Activated naive CD8-positive, alpha-beta T cell treated with anti-CD3 and anti-CD28 coated beads, Interleukin-2, amount 50 U/mL, for 24 hours (primary cell): ENCODE measurements at regions not wholly inside any gene's neighbourhood (a gene's known extent, or its start where the extent isn't known, plus 50 kb on each side); places are given as distances from the start of the nearest gene placed in this dataset.
"Not testable (repeated sequence)": the region's sequence is repeated elsewhere in the genome, so short reads cannot be mapped to it uniquely, and the experiment has no call there.

Experiments used
- ATAC-seq: fragments of 150-1000 bp; cut with Tn5 transposase; one replicate; pipeline ENCODE4 v1.10.0; 2021
- DNase-seq: peaks from one replicate; pipeline ENCODE4 v3.0.0; 2021
- H3K27ac Mint-ChIP-seq: one replicate; pipeline ENCODE4 v1.8.0; 2021; ENCODE audit warnings: mild to moderate bottlenecking, mixed read lengths
- H3K27me3 Mint-ChIP-seq: one replicate; pipeline ENCODE4 v1.8.0; 2021; ENCODE audit warnings: mixed read lengths
- H3K36me3 Mint-ChIP-seq: one replicate; pipeline ENCODE4 v1.8.0; 2021; ENCODE audit warnings: low read depth, mixed read lengths
- H3K4me1 Mint-ChIP-seq: one replicate; pipeline ENCODE4 v1.8.0; 2021; ENCODE audit warnings: mixed read lengths
- H3K4me3 Mint-ChIP-seq: one replicate; pipeline ENCODE4 v1.8.0; 2021; ENCODE audit warnings: mild to moderate bottlenecking, moderate library complexity, mixed read lengths
- H3K9me3 Mint-ChIP-seq: one replicate; pipeline ENCODE4 v1.8.0; 2021; ENCODE audit warnings: mixed read lengths

GRCh38 chr18:14460364-14460763 is 83.0 kb downstream of the POTEC start:
- not testable (repeated sequence) for DNase-seq, ATAC-seq, H3K4me3 Mint-ChIP-seq, H3K27ac Mint-ChIP-seq, H3K36me3 Mint-ChIP-seq, H3K9me3 Mint-ChIP-seq, H3K4me1 Mint-ChIP-seq, H3K27me3 Mint-ChIP-seq

GRCh38 chr18:14459826-14460225 is 83.6 kb downstream of the POTEC start:
- DNase-seq, H3K4me1 Mint-ChIP-seq, H3K36me3 Mint-ChIP-seq, ATAC-seq, H3K27me3 Mint-ChIP-seq, H3K27ac Mint-ChIP-seq, H3K4me3 Mint-ChIP-seq, H3K9me3 Mint-ChIP-seq: not testable (repeated sequence)

- H3K36me3 Mint-ChIP-seq, H3K4me1 Mint-ChIP-seq, H3K9me3 Mint-ChIP-seq, H3K27ac Mint-ChIP-seq, ATAC-seq, H3K27me3 Mint-ChIP-seq: not testable (repeated sequence)
- DNase-seq: peak; percentile 36
- H3K4me3 Mint-ChIP-seq: peak overlapping the region; percentile 40
Observed at GRCh38 chr18:14458009-14458945, 85.1 kb downstream of the POTEC start.

- not testable (repeated sequence) for H3K4me3 Mint-ChIP-seq, H3K27ac Mint-ChIP-seq, DNase-seq
Observed at GRCh38 chr18:14450637-14451009, 92.8 kb downstream of the POTEC start.

GRCh38 chr18:14449995-14450636 is 93.3 kb downstream of the POTEC start:
- not testable (repeated sequence) for H3K4me3 Mint-ChIP-seq, H3K27ac Mint-ChIP-seq, H3K4me1 Mint-ChIP-seq, H3K36me3 Mint-ChIP-seq, H3K27me3 Mint-ChIP-seq, ATAC-seq, H3K9me3 Mint-ChIP-seq
- peak; percentile 23 for DNase-seq

More at GRCh38 chr18:14450637-14451009, 92.8 kb downstream of the POTEC start:
- not testable (repeated sequence) for H3K27me3 Mint-ChIP-seq, H3K36me3 Mint-ChIP-seq, ATAC-seq, H3K9me3 Mint-ChIP-seq, H3K4me1 Mint-ChIP-seq

GRCh38 chr18:14449062-14449461 is 94.3 kb downstream of the POTEC start:
- H3K9me3 Mint-ChIP-seq, H3K36me3 Mint-ChIP-seq, H3K4me3 Mint-ChIP-seq, H3K27ac Mint-ChIP-seq, ATAC-seq, H3K4me1 Mint-ChIP-seq, DNase-seq, H3K27me3 Mint-ChIP-seq: not testable (repeated sequence)

GRCh38 chr18:14447715-14448114 is 95.7 kb downstream of the POTEC start:
- H3K27me3 Mint-ChIP-seq, H3K9me3 Mint-ChIP-seq, ATAC-seq: not testable (repeated sequence)

GRCh38 chr18:14435460-14435859 is 107.9 kb downstream of the POTEC start:
- H3K4me1 Mint-ChIP-seq, H3K27ac Mint-ChIP-seq, DNase-seq, H3K9me3 Mint-ChIP-seq, ATAC-seq, H3K4me3 Mint-ChIP-seq, H3K27me3 Mint-ChIP-seq, H3K36me3 Mint-ChIP-seq: not testable (repeated sequence)

More at GRCh38 chr18:14447715-14448114, 95.7 kb downstream of the POTEC start:
- not testable (repeated sequence) for DNase-seq, H3K36me3 Mint-ChIP-seq, H3K4me1 Mint-ChIP-seq, H3K4me3 Mint-ChIP-seq, H3K27ac Mint-ChIP-seq

GRCh38 chr18:14432371-14432770 is 111.0 kb downstream of the POTEC start:
- H3K4me3 Mint-ChIP-seq, H3K27ac Mint-ChIP-seq, ATAC-seq, H3K27me3 Mint-ChIP-seq, H3K36me3 Mint-ChIP-seq, DNase-seq, H3K4me1 Mint-ChIP-seq, H3K9me3 Mint-ChIP-seq: not testable (repeated sequence)

- not testable (repeated sequence) for H3K4me1 Mint-ChIP-seq, H3K27me3 Mint-ChIP-seq, H3K27ac Mint-ChIP-seq, H3K36me3 Mint-ChIP-seq, ATAC-seq, H3K9me3 Mint-ChIP-seq
- H3K4me3 Mint-ChIP-seq: peak overlapping the region; percentile 77
- peak; percentile 59 for DNase-seq
Observed at GRCh38 chr18:14431031-14431521, 112.3 kb downstream of the POTEC start.

GRCh38 chr18:14415806-14416205 is 127.6 kb downstream of the POTEC start:
- peak; percentile 25 for DNase-seq
- H3K36me3 Mint-ChIP-seq, H3K27me3 Mint-ChIP-seq, H3K27ac Mint-ChIP-seq, H3K9me3 Mint-ChIP-seq, H3K4me1 Mint-ChIP-seq, ATAC-seq, H3K4me3 Mint-ChIP-seq: not testable (repeated sequence)

- not testable (repeated sequence) for H3K27me3 Mint-ChIP-seq, ATAC-seq, H3K36me3 Mint-ChIP-seq, H3K4me1 Mint-ChIP-seq, H3K9me3 Mint-ChIP-seq, DNase-seq, H3K4me3 Mint-ChIP-seq, H3K27ac Mint-ChIP-seq
Observed at GRCh38 chr18:14415399-14415798, 128.0 kb downstream of the POTEC start.

GRCh38 chr18:14395533-14395932 is 147.9 kb downstream of the POTEC start:
- H3K9me3 Mint-ChIP-seq, H3K36me3 Mint-ChIP-seq, H3K4me3 Mint-ChIP-seq, H3K4me1 Mint-ChIP-seq, DNase-seq, H3K27me3 Mint-ChIP-seq, H3K27ac Mint-ChIP-seq, ATAC-seq: not testable (repeated sequence)

GRCh38 chr18:14393563-14394103 is 149.8 kb downstream of the POTEC start:
- H3K27me3 Mint-ChIP-seq, DNase-seq, H3K4me3 Mint-ChIP-seq, H3K36me3 Mint-ChIP-seq, ATAC-seq, H3K27ac Mint-ChIP-seq, H3K4me1 Mint-ChIP-seq, H3K9me3 Mint-ChIP-seq: not testable (repeated sequence)

- H3K27me3 Mint-ChIP-seq, DNase-seq, H3K27ac Mint-ChIP-seq, H3K36me3 Mint-ChIP-seq, H3K4me3 Mint-ChIP-seq, H3K4me1 Mint-ChIP-seq, H3K9me3 Mint-ChIP-seq, ATAC-seq: not testable (repeated sequence)
Observed at GRCh38 chr18:14392604-14393003, 150.8 kb downstream of the POTEC start.
